ENCODE measurements at regions not wholly inside any gene's neighbourhood (a gene's known extent, or its start where the extent isn't known, plus 50 kb on each side); places are given as distances from the start of the nearest gene placed in this dataset.
"Not testable (repeated sequence)": the region's sequence is repeated elsewhere in the genome, so short reads cannot be mapped to it uniquely, and the experiment has no call there.

GRCh38 chr2:87128761-87129553, 107.3 kb upstream of the PLGLB1 start:
- TF ChIP-seq CTCF, POLR2A (IDR thresholded peaks at IDR 0.05): not testable (repeated sequence)
